H1 (cell line): ENCODE measurements at regions not wholly inside any gene's neighbourhood (a gene's known extent, or its start where the extent isn't known, plus 50 kb on each side); places are given as distances from the start of the nearest gene placed in this dataset.

ENCODE experiments used
- POLR2A ChIP-seq, 2 experiments: IDR thresholded peaks; 1 replicate in 1 of 2; 2 replicates in 1 of 2; pipeline ENCODE4 v1.6.1; 2011; ENCODE audit warnings: low read depth in 2 of 2, low read length in 2 of 2, mild to moderate bottlenecking in 2 of 2; ENCODE audit errors: control extremely low read depth in 1 of 2
- SIX5 ChIP-seq: IDR thresholded peaks from 2 replicates; pipeline ENCODE4 v1.6.1; 2011; ENCODE audit warnings: mild to moderate bottlenecking, low read depth, low read length
- SP2 ChIP-seq: IDR thresholded peaks from 2 replicates; pipeline ENCODE4 v1.6.1; 2012; ENCODE audit warnings: mild to moderate bottlenecking, low read length, inconsistent platforms
- TF ChIP-seq, protein P1 (sequence below), 3 experiments: IDR thresholded peaks; 1 replicate in 2 of 3; 2 replicates in 1 of 3; pipeline versions ENCODE4 v1.5.1 to v1.6.1; 2011; ENCODE audit warnings: low read length in 3 of 3, mild to moderate bottlenecking in 3 of 3, inconsistent platforms in 2 of 3, low read depth in 1 of 3, moderate library complexity in 1 of 3; ENCODE audit not compliant: insufficient read depth in 1 of 3; ENCODE audit errors: control extremely low read depth in 1 of 3

DNA sequence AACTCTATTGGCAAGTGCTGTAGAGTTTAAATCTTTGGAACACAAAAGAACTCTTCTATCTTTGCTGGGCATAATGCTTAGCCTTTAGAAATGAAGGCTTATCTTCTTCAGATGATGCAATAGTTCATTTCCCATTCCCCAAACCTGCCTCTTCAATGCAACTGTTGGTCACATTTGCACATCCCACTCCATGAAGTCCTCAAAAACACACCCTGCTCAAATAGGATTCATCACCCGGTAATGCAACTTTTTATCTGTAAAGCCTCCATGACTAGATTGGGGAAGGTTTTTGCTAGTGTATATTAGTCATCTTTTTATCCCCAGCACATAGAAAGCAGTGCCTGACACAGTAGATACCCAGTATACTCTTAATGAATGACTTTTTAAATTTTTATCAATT is 376.4 kb downstream of the RBM43 start:
- TF ChIP-seq SP2 (no peak), POLR2A (IDR thresholded peaks at IDR 0.05; ENCODE audit: control extremely low read depth in 1 of 2, low read depth in 2 of 2, low read length in 2 of 2) (no peak), SIX5 (no peak)
- TF ChIP-seq, protein P1, sequence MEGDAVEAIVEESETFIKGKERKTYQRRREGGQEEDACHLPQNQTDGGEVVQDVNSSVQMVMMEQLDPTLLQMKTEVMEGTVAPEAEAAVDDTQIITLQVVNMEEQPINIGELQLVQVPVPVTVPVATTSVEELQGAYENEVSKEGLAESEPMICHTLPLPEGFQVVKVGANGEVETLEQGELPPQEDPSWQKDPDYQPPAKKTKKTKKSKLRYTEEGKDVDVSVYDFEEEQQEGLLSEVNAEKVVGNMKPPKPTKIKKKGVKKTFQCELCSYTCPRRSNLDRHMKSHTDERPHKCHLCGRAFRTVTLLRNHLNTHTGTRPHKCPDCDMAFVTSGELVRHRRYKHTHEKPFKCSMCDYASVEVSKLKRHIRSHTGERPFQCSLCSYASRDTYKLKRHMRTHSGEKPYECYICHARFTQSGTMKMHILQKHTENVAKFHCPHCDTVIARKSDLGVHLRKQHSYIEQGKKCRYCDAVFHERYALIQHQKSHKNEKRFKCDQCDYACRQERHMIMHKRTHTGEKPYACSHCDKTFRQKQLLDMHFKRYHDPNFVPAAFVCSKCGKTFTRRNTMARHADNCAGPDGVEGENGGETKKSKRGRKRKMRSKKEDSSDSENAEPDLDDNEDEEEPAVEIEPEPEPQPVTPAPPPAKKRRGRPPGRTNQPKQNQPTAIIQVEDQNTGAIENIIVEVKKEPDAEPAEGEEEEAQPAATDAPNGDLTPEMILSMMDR (IDR thresholded peaks at IDR 0.05; ENCODE audit: control extremely low read depth in 1 of 3, insufficient read depth in 1 of 3, low read depth in 1 of 3, low read length in 3 of 3) = no peak
